ENCODE measurements at regions not wholly inside any gene's neighbourhood (a gene's known extent, or its start where the extent isn't known, plus 50 kb on each side); places are given as distances from the start of the nearest gene placed in this dataset.

GRCh38 chr21:27674041-27674615, 707.2 kb upstream of the ADAMTS5 start:
- CTCF ChIA-PET = no interaction called here
- TF ChIP-seq, protein P1, sequence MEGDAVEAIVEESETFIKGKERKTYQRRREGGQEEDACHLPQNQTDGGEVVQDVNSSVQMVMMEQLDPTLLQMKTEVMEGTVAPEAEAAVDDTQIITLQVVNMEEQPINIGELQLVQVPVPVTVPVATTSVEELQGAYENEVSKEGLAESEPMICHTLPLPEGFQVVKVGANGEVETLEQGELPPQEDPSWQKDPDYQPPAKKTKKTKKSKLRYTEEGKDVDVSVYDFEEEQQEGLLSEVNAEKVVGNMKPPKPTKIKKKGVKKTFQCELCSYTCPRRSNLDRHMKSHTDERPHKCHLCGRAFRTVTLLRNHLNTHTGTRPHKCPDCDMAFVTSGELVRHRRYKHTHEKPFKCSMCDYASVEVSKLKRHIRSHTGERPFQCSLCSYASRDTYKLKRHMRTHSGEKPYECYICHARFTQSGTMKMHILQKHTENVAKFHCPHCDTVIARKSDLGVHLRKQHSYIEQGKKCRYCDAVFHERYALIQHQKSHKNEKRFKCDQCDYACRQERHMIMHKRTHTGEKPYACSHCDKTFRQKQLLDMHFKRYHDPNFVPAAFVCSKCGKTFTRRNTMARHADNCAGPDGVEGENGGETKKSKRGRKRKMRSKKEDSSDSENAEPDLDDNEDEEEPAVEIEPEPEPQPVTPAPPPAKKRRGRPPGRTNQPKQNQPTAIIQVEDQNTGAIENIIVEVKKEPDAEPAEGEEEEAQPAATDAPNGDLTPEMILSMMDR (IDR thresholded peaks at IDR 0.05; ENCODE audit: control extremely low read depth, extremely low read depth, low read depth, missing control alignments) = no peak
- no peak for DNase-seq (ENCODE audit: extremely low spot score)
- POLR2A ChIA-PET = no interaction called here

DNA sequence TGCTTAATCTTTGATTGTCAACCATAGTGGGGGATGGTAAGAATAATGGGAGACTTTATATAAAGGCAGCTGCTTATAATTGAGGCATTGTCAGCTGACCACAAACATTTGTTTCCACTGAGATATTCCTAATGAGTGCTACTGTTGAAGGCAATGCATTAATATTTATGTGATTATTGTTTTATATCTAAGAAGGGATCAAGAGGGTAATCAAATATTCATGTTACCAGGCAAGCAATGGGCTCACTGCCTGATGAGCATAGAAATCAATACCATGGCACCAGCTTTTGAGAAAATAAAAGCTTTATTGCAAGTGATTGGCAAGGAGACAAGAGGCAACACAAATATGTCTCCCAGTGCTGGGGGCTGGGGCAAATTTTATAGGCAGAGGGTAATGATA, 706.7 kb upstream of the ADAMTS5 start:
- no peak for DNase-seq (ENCODE audit: extremely low spot score)
- TF ChIP-seq, protein P1 (IDR thresholded peaks at IDR 0.05; ENCODE audit: control extremely low read depth, extremely low read depth, low read depth, missing control alignments) = no peak
- ChIA-PET CTCF (interaction anchor here (1.0 to 2.0 kb wide), 4 partner anchors 9 to 33 kb away, joined by 3 to 4 read pairs (median 4); no protein-coding TSS in a partner anchor), POLR2A (no interaction called here)

GRCh38 chr21:27671207-27671606, 704.3 kb upstream of the ADAMTS5 start:
- DNase-seq (ENCODE audit: extremely low spot score) = no peak
- CTCF ChIA-PET = no interaction called here
- TF ChIP-seq, protein P1 (IDR thresholded peaks at IDR 0.05; ENCODE audit: control extremely low read depth, extremely low read depth, low read depth, missing control alignments) = no peak
- POLR2A ChIA-PET = no interaction called here

- CTCF ChIA-PET = interaction anchor here (1.1 kb wide), 1 partner anchor 20 kb away, joined by 3 read pairs; no protein-coding TSS in a partner anchor
- DNase-seq (ENCODE audit: extremely low spot score) = no peak
Observed at GRCh38 chr21:27653481-27653880, 686.6 kb upstream of the ADAMTS5 start.

GRCh38 chr21:27649762-27650161, 682.9 kb upstream of the ADAMTS5 start:
- no peak for DNase-seq (ENCODE audit: extremely low spot score)
- CTCF ChIA-PET = interaction anchor here (0.9 kb wide), 1 partner anchor 14 kb away, joined by 3 read pairs; no protein-coding TSS in a partner anchor
- POLR2A ChIA-PET = no interaction called here
- TF ChIP-seq, protein P1 (IDR thresholded peaks at IDR 0.05; ENCODE audit: control extremely low read depth, extremely low read depth, low read depth, missing control alignments) = no peak

More at GRCh38 chr21:27653481-27653880, 686.6 kb upstream of the ADAMTS5 start:
- POLR2A ChIA-PET = no interaction called here
- TF ChIP-seq, protein P1 (IDR thresholded peaks at IDR 0.05; ENCODE audit: control extremely low read depth, extremely low read depth, low read depth, missing control alignments) = no peak

GRCh38 chr21:27649323-27649722, 682.4 kb upstream of the ADAMTS5 start:
- ChIA-PET CTCF (interaction anchor here (0.9 kb wide), 1 partner anchor 14 kb away, joined by 3 read pairs; no protein-coding TSS in a partner anchor), POLR2A (no interaction called here)
- no peak for DNase-seq (ENCODE audit: extremely low spot score)
- TF ChIP-seq, protein P1 (IDR thresholded peaks at IDR 0.05; ENCODE audit: control extremely low read depth, extremely low read depth, low read depth, missing control alignments) = no peak
